IMR-90 (cell line): ENCODE measurements at regions not wholly inside any gene's neighbourhood (a gene's known extent, or its start where the extent isn't known, plus 50 kb on each side); places are given as distances from the start of the nearest gene placed in this dataset.

Source experiments
- BHLHE40 ChIP-seq: fragments of 150-350 bp; IDR thresholded peaks from 2 replicates; pipeline ENCODE4 v1.6.1; 2016; ENCODE audit warnings: mild to moderate bottlenecking, low read depth, low read length
- CEBPB ChIP-seq: IDR thresholded peaks from 2 replicates; pipeline ENCODE4 v1.6.1; 2012; ENCODE audit warnings: low read depth, low read length, improper control_type of control experiment
- CTCF ChIP-seq: conservative IDR thresholded peaks from 2 replicates; pipeline ENCODE4 v1.5.1; 2012; ENCODE audit warnings: mild to moderate bottlenecking, low read depth, low read length, improper control_type of control experiment
- FOS ChIP-seq: fragments of 150-350 bp; IDR thresholded peaks from 2 replicates; pipeline ENCODE4 v1.6.1; 2016; ENCODE audit warnings: low read depth, low read length
- MAZ ChIP-seq: IDR thresholded peaks from 2 replicates; pipeline ENCODE4 v1.6.1; 2012; ENCODE audit warnings: low read depth, mild to moderate bottlenecking, low read length, improper control_type of control experiment, moderate library complexity, borderline replicate concordance
- POLR2A ChIP-seq: IDR thresholded peaks from 2 replicates; pipeline ENCODE4 v1.6.1; 2012; ENCODE audit warnings: mild to moderate bottlenecking, low read depth, low read length
- RAD21 ChIP-seq: IDR thresholded peaks from 2 replicates; pipeline ENCODE4 v1.6.1; 2012; ENCODE audit warnings: low read length, improper control_type of control experiment
- RCOR1 ChIP-seq: IDR thresholded peaks from 2 replicates; pipeline ENCODE4 v1.6.1; 2012; ENCODE audit warnings: mild to moderate bottlenecking, low read length, improper control_type of control experiment; ENCODE audit not compliant: insufficient replicate concordance
- RFX5 ChIP-seq: IDR thresholded peaks from 2 replicates; pipeline ENCODE4 v1.8.0; 2012; ENCODE audit warnings: low read depth, mild to moderate bottlenecking, low read length, moderate library complexity
- USF2 ChIP-seq: fragments of 150-350 bp; IDR thresholded peaks from 2 replicates; pipeline ENCODE4 v1.6.1; 2017; ENCODE audit warnings: mild to moderate bottlenecking, antibody characterized with exemption, low read length, low read depth

- TF ChIP-seq CTCF (no peak), USF2 (no peak), RAD21 (no peak), CEBPB (no peak), RFX5 (no peak), POLR2A (no peak), MAZ (no peak), FOS (no peak), BHLHE40 (no peak), RCOR1 (no peak)
Observed at GRCh38 chr16:64174327-64174726, 947.5 kb downstream of the CDH11 start.
